Skin epidermis (tissue), 12 donors: ENCODE measurements at regions not wholly inside any gene's neighbourhood (a gene's known extent, or its start where the extent isn't known, plus 50 kb on each side); places are given as distances from the start of the nearest gene placed in this dataset.

Experiments
- H3K27ac ChIP-seq, 21 experiments: fragments of 200-600 bp; sonication (generic) in 11 of 21; one replicate each; pipeline ENCODE4 v1.5.0; 2020; ENCODE audit warnings: mild to moderate bottlenecking in 3 of 21, inconsistent platforms in 2 of 21, moderate library complexity in 2 of 21
- H3K4me3 ChIP-seq, 7 experiments: fragments of 200-600 bp; sonication (generic) in 2 of 7; one replicate each; pipeline ENCODE4 v1.5.0; 2020; ENCODE audit warnings: inconsistent platforms in 2 of 7, mild to moderate bottlenecking in 2 of 7, moderate library complexity in 1 of 7

- H3K4me3 ChIP-seq: no peak overlapping the region
- no peak overlapping the region for H3K27ac ChIP-seq
These were observed 53.7 kb downstream of the RPS12 start for GRCh38 chr6:132868057-132868456.

GRCh38 chr6:132872923-132873322 lies 58.6 kb downstream of the RPS12 start:
- no peak overlapping the region for H3K27ac ChIP-seq
- H3K4me3 ChIP-seq: no peak overlapping the region

GRCh38 chr6:132877003-132877402 lies 62.6 kb downstream of the RPS12 start:
- no peak overlapping the region for H3K27ac ChIP-seq
- H3K4me3 ChIP-seq: no peak overlapping the region

GRCh38 chr6:132887204-132887603 lies 72.8 kb downstream of the RPS12 start:
- H3K27ac ChIP-seq: no peak overlapping the region
- H3K4me3 ChIP-seq: no peak overlapping the region

- Histone ChIP-seq H3K4me3 (no peak overlapping the region), H3K27ac (no peak overlapping the region)
These were observed 74.3 kb downstream of the RPS12 start for GRCh38 chr6:132888701-132889100.

- H3K27ac ChIP-seq: no peak overlapping the region
- no peak overlapping the region for H3K4me3 ChIP-seq
These were observed 78.8 kb downstream of the RPS12 start for GRCh38 chr6:132892929-132893771.

- Histone ChIP-seq H3K4me3 (no peak overlapping the region), H3K27ac (no peak overlapping the region)
These were observed 79.6 kb downstream of the RPS12 start for GRCh38 chr6:132893772-132894490.

- H3K27ac ChIP-seq: no peak overlapping the region
These were observed 84.0 kb downstream of the RPS12 start for GRCh38 chr6:132898376-132898775.

GRCh38 chr6:132900849-132901248 lies 86.5 kb downstream of the RPS12 start:
- Histone ChIP-seq H3K4me3 (no peak overlapping the region), H3K27ac (no peak overlapping the region)

More at GRCh38 chr6:132898376-132898775, 84.0 kb downstream of the RPS12 start:
- H3K4me3 ChIP-seq: no peak overlapping the region

- no peak overlapping the region for H3K4me3 ChIP-seq
- H3K27ac ChIP-seq: no peak overlapping the region
These were observed 88.5 kb downstream of the RPS12 start for GRCh38 chr6:132902901-132903300.

- H3K27ac ChIP-seq: no peak overlapping the region
These were observed 92.9 kb downstream of the RPS12 start for GRCh38 chr6:132907231-132907630.

GRCh38 chr6:132907914-132908313 lies 93.5 kb downstream of the RPS12 start:
- no peak overlapping the region for H3K27ac ChIP-seq
- H3K4me3 ChIP-seq: no peak overlapping the region

More at GRCh38 chr6:132907231-132907630, 92.9 kb downstream of the RPS12 start:
- no peak overlapping the region for H3K4me3 ChIP-seq

GRCh38 chr6:132909742-132910141 lies 95.4 kb downstream of the RPS12 start:
- H3K4me3 ChIP-seq: no peak overlapping the region
- no peak overlapping the region for H3K27ac ChIP-seq

GRCh38 chr6:132910759-132911158 lies 96.4 kb downstream of the RPS12 start:
- Histone ChIP-seq H3K27ac (no peak overlapping the region), H3K4me3 (no peak overlapping the region)

- H3K27ac ChIP-seq: no peak overlapping the region
- no peak overlapping the region for H3K4me3 ChIP-seq
These were observed 104.9 kb downstream of the RPS12 start for GRCh38 chr6:132919045-132919860.

- Histone ChIP-seq H3K4me3 (no peak overlapping the region), H3K27ac (no peak overlapping the region)
These were observed 113.3 kb downstream of the RPS12 start for GRCh38 chr6:132927713-132928112.

- H3K27ac ChIP-seq: no peak overlapping the region
- H3K4me3 ChIP-seq: no peak overlapping the region
These were observed 114.8 kb downstream of the RPS12 start for GRCh38 chr6:132929141-132929540.

GRCh38 chr6:132931313-132931712 lies 116.9 kb downstream of the RPS12 start:
- Histone ChIP-seq H3K27ac (no peak overlapping the region), H3K4me3 (no peak overlapping the region)

- Histone ChIP-seq H3K4me3 (no peak overlapping the region), H3K27ac (no peak overlapping the region)
These were observed 117.7 kb downstream of the RPS12 start for GRCh38 chr6:132931936-132932514.

GRCh38 chr6:132932588-132932987 lies 118.2 kb downstream of the RPS12 start:
- no peak overlapping the region for H3K4me3 ChIP-seq
- no peak overlapping the region for H3K27ac ChIP-seq
